ENCODE measurements at regions not wholly inside any gene's neighbourhood (a gene's known extent, or its start where the extent isn't known, plus 50 kb on each side); places are given as distances from the start of the nearest gene placed in this dataset.

GRCh38 chr9:7298123-7298522 is 501.5 kb downstream of the DMAC1 start:
- no peak for DNase-seq (ENCODE audit: low read depth)

- no peak for DNase-seq (ENCODE audit: low read depth)
Observed at GRCh38 chr9:7297521-7297920, 502.1 kb downstream of the DMAC1 start.

DNA sequence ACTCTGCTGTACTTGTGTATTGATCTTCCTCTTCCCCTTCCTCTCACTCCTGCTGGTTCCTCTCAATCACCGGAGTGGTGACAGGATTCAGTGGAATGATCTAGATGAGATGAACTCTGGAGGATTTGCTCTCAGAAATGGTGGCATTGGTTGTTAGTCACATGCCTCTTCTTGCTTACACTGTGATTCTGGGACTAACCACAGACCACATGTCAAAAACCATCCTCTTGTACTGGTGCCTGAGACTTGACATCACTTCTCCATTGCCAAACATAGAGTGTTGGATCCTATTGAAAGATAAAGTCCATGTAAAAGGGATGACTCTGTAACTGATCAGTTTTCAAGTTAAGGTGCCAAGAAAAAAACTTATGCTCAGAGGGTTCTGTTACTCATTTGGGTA is 506.5 kb downstream of the DMAC1 start:
- DNase-seq (ENCODE audit: low read depth) = no peak

DNA sequence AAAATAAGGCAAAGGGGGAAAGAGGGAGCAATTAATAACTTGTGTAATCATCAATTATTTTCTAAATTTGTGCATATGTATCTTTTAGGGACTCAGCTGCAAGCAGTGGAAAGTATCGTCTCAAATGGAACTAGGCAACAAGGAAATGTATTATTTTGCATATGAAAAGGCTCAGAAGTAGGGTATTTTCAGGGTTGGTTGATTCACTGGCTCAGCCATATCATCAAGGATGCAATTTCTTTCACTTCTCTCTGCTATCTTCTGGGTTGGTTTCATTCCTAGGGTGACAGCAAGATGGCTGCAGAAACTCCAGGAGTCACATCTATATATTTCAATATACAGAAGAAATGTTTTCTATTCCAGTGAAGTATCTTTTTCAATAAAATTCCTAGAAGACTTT is 509.8 kb downstream of the DMAC1 start:
- DNase-seq (ENCODE audit: low read depth) = no peak

DNA sequence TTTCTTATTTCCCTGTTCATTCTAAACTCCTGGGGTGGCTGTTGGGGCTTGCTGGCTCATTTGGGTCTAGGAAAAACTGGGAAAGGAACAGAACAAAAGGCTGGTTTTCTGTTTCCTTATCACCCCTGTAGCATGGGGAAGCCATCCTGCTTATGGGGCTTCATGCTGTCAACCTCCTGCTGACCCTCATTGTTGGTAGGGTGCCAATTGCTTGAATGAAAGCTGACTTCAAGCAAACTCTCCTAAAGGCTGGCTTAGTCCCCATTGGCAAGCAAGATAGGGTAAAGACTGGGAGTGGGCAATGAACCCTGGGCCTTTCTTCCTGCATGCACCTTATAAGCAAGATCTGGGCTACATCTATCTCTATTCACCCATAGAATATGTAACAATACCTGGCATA is 511.6 kb downstream of the DMAC1 start:
- DNase-seq (ENCODE audit: low read depth) = no peak

DNA sequence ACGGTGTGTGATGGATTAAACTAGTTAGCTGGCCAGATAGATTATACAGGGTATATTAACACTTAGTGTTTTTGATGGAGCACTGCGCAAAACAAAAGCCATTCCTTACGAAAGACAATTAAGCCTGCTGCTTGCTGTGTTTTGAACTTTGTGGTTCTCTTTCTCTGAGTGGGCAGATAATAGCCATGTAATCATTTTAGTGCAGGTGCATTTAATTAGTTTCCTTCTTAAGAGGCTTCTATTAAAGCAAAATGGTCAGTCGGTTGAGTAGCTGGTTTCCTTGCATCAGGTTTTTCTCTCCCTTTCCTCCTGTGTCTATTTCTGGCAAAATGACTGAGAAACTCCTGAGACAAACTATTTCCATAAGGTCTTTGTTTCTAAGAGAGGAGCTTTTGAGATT is 512.5 kb downstream of the DMAC1 start:
- DNase-seq (ENCODE audit: low read depth) = no peak

- no peak for DNase-seq (ENCODE audit: low read depth)
Observed at GRCh38 chr9:7286101-7286500, 513.5 kb downstream of the DMAC1 start.

DNA sequence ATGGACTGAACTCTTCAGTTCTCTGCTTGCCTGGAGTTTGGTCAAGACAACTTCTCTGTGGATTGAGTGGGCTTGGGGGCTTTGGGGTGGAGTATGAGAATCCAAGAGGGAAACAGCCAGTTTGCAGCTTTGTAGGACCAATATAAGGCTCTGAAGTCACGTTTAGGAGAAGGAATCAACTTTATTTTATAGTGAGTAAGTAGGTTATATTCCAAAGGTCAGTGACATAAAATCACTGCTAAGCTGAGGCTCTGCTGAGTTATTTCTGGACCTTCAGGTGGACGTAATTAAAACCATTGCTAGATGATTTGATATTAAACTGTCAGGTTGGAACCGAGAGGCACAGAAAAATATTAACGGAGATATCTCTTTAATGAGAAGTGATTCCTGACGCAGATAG is 514.4 kb downstream of the DMAC1 start:
- DNase-seq (ENCODE audit: low read depth) = no peak

DNA sequence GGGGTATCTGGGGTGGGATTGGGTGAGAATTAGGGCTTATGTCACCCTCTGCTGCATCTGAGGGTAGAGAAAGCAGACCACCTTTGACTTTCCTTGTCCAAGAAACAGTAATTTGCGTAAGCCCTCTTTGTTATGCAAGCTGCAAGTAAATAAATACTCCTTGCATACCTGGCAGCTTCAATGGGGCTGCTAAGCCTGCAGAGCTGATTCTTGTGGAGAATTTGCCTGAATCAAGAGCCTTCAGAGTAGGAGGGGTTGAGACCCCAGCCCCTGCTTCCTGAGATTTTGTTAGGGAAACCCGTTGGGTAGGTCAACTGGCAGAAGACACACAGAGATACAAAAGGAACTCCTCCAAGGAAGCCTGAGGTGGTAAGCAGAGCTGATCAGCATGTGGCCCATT is 515.1 kb downstream of the DMAC1 start:
- no peak for DNase-seq (ENCODE audit: low read depth)

DNA sequence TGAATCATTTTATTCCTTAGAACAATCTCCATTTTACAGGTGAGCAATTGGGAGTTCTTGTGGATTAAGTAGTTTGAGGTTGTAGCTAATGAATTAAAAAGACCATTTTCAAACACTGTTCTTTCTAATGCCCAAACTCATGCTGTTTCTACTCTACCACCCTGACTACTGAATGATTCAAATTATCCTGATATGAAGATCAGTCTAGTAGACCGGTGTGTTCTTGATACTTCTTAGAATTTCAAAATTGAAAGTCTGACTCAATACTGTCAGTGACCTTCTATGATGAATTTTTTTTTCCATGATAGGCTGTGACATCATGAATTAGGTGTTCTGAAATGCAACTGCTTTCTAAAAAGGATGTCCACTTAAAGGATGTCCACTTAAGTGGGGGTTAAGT is 515.5 kb downstream of the DMAC1 start:
- DNase-seq (ENCODE audit: low read depth) = no peak

DNA sequence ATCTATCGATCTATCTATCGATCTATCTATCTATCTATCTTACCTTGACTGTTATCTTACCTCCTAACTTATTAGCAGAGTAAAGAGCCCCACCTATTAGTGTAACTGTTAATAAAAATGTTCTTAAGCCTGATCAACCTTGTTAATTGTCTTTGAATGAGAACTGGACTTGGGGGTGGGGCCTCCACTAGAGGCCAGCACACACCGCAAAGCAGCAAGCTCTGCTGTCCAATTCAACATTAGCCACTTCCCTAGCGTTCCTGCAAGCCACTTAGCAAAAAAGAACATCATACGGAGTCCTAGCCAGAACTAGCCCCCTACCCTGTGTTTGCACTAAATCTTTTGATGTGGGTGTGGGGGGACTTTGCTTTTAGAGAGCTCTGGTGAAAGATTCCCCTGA is 515.8 kb downstream of the KDM4C start:
- DNase-seq (ENCODE audit: low read depth) = no peak

GRCh38 chr9:7266911-7267595 is 509.3 kb downstream of the KDM4C start:
- DNase-seq (ENCODE audit: low read depth) = no peak

- no peak for DNase-seq (ENCODE audit: low read depth)
Observed at GRCh38 chr9:7265181-7265580, 507.4 kb downstream of the KDM4C start.

GRCh38 chr9:7259544-7260241 is 501.9 kb downstream of the KDM4C start:
- DNase-seq (ENCODE audit: low read depth) = no peak

DNA sequence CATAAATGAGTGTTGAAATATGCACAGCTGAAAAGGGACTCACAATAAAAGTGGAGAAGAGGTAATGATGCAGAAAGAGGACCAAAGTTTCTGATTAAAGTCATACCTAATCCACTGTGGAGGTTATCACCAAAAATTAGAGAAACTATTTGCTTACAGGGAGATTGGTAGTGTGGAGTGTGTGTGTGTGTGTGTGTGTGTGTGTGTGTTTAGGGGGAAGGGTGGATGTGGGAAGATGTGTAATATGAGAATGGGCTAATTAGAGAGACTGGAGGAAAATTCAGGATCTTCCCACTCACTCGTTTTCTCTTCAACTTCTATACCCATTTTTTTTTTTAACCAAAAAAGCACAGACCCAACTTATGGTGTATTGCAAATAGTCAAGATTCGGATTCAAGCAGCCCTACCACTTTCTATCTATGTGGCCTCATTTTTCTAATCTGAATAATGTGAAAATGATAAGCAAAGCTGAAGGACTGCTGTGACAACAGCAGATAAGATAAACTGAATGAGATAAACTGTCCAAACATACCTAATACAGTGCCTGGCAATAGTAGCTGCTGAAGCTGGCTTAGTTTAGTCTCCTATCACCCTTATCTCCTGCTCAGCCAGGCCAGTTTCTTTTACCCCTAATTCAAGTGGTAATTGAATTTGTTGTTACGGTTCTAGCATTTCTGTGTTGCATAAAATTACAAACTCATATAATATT is 501.1 kb downstream of the KDM4C start:
- DNase-seq (ENCODE audit: low read depth) = no peak

GRCh38 chr9:7246917-7247522 is 489.2 kb downstream of the KDM4C start:
- no peak for DNase-seq (ENCODE audit: low read depth)

GRCh38 chr9:7245976-7246580 is 488.3 kb downstream of the KDM4C start:
- DNase-seq (ENCODE audit: low read depth) = no peak

- no peak for DNase-seq (ENCODE audit: low read depth)
Observed at GRCh38 chr9:7243838-7244237, 486.1 kb downstream of the KDM4C start.

DNA sequence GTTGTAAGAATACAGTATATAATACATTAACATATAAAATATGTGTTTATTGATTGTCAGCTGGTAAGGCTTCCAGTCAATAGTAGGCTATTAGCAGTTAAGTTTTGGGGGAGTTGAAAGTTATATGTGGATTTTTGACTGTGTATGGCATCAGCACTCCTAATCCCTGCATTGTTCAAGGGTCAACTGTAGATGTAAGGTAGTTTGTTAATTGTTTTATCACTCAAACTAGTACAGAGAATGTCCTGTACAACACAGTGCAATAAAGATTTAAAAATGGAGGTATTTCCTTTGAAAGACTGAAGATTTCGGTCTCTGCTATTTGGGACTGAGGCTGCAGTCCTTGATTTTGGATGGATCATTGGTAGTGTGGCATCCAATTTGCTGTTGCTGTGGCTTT is 484.4 kb downstream of the KDM4C start:
- no peak for DNase-seq (ENCODE audit: low read depth)

- DNase-seq (ENCODE audit: low read depth) = no peak
Observed at GRCh38 chr9:7241694-7242093, 483.9 kb downstream of the KDM4C start.

DNA sequence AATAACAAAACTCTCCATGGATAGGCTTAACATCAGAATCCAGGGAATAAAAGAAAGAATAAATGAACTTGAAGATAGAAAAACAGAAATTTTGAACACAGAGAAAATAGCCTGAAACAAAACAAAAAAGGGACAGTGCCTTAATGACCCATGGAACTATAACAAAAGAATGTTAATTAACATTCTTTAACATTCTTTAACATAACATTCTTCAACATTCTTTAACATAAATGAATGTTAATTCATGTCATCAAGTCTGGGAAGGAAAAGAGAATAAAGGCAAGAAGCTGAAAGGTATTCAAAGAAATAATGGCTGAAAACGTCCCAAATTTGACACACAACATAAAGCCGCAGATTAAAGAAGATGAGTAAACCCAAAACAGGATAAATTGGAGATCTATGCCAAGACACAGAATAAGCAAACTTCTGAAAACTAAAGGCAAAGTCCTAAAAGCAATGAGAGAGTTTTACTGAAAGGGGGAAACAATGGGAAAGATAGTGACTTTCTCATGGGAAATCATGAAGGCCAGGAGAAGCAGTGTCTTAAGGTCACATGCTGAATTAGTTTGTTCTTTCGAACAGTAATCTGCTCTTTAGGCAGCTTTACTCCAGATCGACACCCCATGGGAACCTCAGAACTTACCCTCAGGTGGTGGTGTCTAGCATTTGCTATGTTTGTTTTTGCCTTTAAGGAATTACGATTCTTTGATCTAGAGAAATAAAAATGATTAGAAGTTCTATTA is 483.0 kb downstream of the KDM4C start:
- no peak for DNase-seq (ENCODE audit: low read depth)

GRCh38 chr9:7239708-7240107 is 481.9 kb downstream of the KDM4C start:
- no peak for DNase-seq (ENCODE audit: low read depth)
